Stimulated activated CD8-positive, alpha-beta memory T cell treated with anti-CD3 and anti-CD28 coated beads, Interleukin-7, amount 100 ng/mL, for 1 hour (primary cell): ENCODE measurements at regions not wholly inside any gene's neighbourhood (a gene's known extent, or its start where the extent isn't known, plus 50 kb on each side); places are given as distances from the start of the nearest gene placed in this dataset.

Source experiments
- DNase-seq, 2 donors: peaks; one replicate each; pipeline ENCODE4 v3.0.0-alpha.2; 2020; ENCODE audit warnings: low read depth in 2 of 2

DNA sequence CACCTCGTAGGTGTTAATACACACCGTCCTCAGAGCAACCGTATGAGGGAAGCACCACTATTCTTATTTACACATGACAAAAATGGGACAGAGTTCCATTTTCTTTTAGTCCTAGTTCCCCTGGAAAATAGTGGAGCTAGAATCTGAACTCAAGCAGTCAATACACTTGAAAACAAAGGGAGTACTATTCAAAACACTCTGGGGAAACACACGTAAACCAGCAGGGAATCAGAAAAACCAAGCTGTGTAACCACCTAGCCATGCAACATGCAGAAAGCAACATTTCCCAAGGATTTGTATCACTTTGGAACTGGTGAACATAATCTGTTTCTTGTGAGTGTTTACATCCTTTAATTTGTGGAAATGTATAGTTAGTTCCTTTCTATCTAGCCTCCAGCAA, 208.2 kb downstream of the UBE2E3 start:
- DNase-seq, result no peak

DNA sequence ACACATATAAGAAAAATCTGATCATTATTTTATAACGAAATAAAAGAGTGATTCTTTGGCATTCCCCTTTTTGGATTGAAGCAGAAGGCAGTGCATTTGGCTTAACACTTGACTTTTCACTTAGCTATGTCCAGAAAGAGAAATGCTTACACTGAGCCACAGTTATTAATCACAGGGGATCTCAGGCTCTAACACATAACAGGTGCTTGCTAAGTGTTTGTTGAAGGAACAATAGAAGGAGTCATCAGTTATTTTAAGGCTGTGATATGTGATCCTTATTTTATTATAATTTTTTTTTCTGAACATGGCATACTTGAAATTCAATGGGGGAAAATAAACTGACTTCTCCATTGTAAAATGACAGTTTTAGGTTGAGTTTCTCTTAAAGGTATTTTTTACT, 209.5 kb downstream of the UBE2E3 start:
- no peak for DNase-seq

DNA sequence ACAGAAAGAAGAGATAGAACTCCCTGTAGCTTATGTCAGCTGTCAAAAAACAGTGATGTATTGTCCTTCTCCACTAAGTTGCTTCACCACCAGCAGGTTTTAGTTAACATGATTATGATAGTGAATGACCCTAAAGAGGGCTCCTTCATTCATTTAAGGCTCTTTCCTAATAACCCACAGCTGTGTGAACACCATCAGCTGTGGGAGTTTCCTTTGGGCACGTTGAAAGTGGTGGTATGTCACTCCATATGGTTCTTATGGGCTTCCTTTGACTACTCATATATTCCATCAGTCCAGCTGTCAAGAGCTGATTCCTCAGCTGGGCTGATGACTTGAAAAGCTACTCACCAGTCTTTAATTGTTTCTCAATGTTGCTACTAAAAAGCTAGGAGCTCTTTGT, 210.3 kb downstream of the UBE2E3 start:
- DNase-seq, result no peak

DNA sequence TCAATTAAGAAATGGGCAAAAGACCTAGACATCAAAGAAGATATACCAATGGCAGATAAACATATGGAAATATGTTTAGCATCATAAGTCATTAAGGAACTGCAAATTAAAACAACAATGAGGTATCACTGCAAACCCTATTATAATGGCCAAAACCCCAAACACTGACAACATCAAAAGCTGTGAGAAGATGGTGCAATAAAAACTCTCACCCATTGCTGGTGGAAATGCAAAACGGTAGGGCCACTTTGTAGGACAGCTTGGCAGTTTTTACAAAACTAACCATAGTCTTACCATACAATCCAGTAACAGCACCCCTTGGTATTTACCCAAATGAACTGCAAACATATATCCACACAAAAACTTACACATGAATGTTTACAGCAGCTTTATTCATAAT, 213.1 kb downstream of the UBE2E3 start:
- no peak for DNase-seq

DNA sequence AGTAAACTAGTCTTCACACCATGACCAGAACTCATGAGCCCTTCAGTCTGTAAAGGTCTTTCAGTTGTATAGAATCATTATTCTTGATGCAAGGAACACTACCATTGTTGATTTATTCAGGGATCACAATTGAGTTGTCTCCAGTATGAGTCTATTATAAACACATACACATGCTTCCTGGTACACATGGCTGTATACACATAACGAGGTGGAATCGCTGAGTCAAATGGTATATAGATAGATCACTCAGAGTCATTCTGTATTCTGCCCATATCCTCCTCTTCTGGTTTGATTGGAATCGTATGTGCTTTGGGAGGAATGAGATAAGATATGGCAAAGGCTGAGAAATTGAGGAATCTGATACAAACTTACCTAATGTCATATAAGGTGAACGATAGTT, 216.0 kb downstream of the UBE2E3 start:
- no peak for DNase-seq

DNA sequence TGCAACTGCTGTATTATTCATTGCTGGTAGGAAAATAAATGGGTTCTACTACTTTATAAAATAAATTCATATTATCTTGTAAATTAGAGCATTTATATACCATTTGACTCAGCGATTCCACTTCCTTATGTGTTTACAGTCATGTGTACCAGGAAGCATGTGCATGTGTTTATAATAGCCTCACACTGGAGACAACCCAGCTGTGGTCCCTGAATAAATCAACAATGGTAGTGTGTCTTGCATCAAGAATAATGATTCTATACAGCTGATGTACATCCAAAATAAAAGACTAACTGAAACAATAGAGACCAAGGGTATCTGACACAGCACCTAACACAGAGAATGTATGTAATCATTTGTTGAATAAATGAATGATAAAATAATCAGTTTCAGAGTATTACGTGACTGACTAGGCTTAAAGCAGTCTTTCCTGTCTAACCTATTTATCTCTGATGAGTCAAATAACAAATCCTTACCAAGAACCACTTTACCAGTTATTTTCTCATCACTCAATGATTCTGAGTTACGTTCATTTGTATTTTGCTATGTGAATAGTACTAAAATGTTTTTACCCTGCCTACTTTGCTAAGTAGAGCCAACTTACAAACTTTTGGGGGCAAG, 216.8 kb downstream of the UBE2E3 start:
- no peak for DNase-seq

DNA sequence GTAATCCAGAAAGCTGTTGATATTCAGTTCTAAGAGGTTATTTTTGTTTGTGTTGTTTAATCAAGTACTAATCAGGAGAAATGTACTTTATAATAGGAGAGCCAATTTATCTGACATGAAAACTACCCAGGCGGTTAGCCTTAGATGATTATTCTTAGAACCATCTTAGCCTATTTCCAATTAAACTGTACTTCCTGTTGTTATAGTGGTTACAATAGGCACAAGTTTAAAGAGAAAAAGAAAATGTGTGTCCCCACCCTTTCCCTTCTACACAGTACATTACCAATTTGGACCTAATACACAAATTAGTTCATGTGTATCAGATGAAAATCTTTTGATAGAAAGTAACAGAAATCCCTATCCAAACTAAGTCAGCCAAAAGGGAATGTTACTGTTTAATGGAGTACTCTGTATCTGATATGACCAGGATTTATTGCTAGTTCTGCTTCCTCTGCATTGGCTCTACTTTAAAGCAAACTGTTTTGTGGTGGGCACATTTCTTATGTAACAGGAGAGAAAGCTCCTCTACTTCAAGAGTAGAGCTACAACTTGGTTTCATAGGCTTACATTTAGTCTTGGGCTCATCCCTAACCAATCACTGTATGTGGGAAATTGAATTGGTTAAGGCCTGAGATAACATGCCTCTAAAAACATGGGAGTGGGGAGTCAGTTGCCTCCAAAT, 217.9 kb downstream of the UBE2E3 start:
- no peak for DNase-seq

DNA sequence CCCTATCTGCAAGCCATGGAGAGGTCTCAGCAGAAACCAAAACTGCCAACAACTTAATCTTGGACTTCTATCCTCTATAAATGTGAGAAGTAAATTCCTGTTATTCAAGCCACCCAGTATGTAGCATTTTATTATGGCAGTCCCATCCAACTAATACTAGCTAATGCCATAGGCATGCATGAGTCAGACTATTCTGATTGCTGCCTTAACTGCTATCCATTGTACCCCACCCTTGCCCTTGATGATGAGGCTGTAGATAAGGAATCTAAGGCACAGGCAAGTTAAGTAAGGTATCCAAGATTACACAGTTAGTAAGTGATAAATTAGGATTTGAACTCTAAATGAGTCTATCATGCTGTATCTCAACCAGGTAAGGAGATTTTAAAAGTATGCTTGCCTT, 223.0 kb downstream of the UBE2E3 start:
- no peak for DNase-seq

DNA sequence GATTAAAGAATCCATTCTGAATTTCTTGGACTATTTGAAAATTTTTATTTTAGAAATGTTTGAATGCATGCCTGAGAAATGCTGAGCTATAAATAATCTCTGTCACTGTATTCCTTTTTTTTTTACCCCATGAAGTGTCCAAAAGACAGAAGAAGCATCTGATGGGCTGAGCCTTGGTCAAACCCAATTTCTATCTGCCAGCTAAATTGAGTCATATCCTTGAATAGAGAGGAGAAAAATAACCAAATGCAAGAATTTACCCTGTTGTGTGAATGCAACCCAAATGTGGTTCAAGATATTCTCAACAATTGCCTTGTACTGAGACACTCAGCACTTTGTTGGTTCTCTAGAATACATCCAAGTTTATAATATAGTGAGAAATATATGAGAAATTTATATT, 223.5 kb downstream of the UBE2E3 start:
- DNase-seq, result no peak

DNA sequence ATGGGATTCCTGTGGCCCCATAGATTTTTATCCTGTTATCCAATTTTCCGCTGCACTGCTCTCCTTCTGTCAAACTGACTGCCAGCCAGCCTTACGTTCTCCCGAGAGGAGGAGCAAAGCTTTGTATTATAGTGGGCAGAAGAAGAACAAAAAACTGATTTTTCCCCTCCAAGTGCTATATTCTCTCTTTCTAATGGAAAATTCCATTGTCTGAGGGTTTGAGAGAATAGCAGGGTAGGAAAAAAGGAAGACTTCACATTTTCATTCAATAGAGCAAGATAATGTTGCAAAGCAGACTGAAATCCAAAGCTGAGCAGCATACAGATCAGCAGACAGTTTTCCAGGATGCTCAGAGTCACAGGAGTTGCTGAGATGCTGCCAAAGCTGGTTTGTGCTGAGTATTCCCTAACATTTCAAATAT, 238.0 kb downstream of the UBE2E3 start:
- DNase-seq, result no peak

DNA sequence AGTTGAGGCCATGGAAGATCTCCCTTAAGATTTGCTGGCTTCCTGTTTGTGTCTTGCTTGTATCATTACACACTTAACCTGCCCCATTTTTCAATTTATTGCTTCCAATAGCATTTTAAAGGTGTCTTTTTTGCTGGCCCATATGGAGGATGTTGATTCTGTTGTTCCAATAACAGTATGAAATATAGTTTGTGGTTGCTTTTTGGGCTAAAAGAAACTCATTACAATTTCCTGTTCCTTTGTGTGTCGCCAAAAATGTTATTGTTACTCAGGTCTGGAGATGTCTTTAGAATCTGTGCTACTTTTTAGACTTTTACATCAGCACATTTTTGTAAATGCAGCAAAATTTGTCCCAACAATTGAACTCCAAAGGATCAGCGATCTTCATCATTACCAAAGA, 234.0 kb upstream of the ITGA4 start:
- DNase-seq, result no peak

DNA sequence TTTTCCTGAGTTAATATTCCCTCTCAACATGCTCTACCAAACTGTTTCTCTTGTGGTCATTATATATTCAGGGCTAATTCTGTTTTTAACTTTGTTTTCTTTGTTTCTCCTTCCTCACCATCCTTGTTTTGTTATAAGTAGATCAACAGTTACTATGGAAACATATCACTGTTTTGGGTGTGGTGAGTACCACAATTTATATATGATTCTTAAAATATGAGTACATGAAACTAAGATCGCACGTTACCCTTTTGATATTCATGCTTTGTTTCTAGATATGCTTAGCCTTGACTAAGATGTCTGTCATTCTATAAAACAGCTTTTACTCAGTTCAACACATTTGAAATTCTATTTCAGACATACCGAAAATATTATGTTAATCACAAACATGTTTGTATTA, 232.3 kb upstream of the ITGA4 start:
- DNase-seq, result no peak

DNA sequence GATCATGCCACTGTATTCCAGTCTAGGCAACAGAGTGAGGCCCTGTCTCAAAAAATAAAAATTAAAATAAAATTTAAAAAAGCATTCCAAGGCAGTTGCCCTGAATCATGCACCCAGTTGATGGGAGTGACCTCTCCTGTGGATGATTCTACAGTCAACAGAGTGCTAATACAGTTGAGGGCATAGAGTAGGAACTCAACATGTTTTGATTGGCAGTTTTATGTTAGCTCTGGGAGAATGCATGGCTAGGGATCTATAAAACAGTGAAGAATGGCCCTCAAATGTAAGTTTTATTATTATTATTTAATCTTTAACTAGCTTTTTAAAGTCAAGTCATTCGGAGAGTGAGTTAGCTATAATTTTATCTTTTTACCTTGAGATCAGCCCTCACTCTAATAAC, 228.5 kb upstream of the ITGA4 start:
- DNase-seq, result no peak

DNA sequence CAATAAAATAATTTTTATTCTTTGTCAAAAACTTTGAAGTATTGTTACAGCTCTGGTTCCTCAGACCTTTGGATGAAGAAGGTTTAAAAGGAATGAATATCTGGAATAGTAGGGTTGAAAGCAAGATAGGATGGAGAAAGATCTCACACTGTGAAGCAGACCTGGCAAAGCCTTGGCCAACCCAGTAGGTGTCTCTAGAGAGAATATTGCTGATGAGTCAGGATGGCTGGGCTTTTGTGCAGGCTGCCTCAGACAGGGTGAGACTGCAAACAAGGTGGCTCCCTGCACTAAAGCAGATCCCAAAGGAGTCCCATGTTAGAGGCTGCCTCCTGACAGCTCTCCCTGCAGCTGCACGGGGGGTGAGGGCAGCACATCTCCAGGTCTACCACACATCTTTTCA, 226.0 kb upstream of the ITGA4 start:
- DNase-seq, result no peak

DNA sequence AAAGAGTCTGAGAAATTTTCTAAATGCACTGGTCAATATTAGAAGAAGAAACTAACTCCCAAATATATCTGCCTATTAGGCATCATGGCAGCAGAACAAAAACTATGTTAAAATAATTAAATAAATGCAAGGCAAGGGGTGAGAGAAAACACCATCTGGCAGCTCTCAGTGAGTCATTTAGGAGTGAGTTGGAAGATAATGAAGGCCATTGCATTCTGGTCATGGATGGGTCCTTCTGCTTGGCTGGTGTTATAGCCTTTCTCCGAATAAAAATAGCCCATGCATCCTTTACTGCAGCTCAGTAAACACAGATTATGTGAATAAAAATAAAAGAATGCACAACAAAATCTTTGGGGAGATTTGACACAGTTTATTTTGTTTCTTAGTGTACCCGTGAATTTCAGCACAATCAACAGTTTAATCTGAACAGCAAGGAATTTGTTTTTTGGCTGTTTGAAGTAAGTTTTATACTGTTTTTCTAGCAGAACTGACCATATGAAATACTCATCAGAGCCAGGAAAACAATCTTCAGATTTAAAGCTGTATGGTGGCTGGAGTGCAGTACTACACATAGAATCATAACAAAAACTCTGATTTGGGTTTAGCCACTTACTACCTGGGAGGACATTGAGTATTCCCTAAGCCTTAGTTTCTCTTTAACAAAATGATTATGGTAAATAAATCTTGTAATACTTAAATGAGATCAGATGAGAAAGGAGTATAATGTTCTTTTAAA, 225.1 kb upstream of the ITGA4 start:
- DNase-seq, result no peak

DNA sequence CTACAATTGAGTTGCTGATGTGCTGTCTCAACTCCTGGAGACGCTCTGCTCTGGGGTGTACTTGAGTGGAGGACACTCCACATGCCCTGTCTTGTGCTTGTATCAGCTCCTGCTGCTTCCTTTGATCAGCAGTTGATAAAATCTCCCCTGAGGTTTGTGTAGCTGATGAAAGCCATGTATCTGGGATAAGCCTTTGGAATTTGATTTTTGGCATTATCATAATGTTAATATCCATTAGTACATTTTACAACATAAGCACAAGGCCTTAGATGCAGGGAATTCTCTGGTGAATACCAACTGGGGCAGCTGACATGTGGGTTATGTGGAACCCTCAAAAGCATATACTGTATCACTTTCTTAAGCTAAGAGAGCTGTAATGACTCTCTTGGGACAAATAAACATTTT, 222.7 kb upstream of the ITGA4 start:
- DNase-seq, result no peak

DNA sequence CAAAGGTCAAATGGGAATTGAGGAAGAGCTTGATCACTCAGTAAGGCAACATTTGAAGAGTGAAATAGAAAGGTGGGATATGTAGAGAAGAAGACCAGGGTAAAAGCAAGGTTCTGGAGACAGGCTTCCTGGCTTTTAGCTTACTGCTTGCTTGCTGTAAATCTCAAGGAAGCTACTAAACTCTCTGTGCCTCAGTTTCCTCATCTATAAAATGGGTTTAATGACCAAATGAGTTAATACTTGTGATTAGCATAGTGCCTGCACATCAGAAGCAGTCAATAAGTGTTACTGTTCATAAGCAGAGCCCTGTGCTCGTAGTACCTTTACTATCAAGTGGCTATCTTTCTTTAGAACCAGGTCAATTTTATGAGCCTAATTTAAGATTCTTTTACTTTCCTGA, 222.2 kb upstream of the ITGA4 start:
- DNase-seq, result no peak

DNA sequence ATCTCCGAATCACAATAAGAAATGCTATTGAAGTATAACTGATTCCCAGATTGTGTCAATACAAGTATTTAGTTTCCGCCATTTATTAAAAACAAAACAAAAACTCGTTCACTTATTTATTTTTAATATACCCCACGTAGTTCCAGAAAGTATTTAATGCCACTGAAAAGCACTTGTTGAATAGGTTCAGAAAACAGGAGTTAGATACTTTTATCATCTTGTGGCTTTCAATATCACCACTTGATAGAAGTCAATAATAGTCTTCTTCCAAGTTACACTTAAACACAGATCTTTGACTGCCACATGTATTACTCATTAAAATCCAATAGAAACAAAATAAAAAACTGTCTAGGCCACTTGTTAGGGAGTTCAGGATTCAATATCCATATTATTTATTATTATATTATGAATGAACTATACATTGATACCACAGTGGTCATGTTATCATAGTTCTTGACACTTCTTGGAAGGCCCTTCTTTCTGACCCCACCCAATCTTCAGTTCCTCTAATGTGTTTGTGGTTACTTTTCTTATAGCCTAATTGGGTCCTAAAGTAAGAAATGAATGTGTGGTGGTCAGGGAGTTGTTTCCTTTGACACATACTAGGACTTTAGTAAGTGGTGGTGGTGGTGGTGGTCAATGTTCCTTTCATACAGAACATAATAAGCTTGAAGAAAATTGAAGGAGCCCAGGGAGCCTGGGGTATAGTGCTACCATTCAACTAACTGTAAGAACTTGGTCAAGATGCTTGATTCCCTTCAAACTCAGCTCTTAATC, 221.3 kb upstream of the ITGA4 start:
- DNase-seq, result no peak

DNA sequence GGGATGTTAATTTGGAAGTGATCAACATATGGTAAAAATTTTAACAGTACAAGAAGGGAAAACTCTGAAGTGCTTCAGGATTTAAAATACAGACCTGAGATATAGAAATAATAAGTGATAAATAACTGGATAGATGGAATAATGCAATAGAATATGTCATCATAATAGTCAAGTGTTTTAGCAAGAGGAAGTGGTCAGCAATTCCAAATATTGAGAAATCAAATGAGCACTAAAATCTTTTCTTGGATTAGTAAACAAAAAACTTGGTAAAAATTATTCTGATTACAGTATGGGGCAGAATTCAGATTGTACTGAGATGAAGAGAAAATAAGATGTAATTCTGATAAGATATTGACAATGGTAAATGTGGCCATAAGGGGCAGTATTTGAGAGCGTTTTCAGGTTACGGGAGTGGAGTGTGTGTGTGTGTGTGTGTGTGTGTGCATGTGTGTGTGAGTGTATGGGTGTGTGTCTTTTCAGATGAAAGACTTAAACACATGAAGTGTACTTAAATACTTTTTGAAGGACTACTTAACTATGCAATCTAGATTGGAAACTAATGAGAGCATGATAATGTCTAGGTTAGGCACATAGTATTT, 217.9 kb upstream of the ITGA4 start:
- DNase-seq, result no peak

DNA sequence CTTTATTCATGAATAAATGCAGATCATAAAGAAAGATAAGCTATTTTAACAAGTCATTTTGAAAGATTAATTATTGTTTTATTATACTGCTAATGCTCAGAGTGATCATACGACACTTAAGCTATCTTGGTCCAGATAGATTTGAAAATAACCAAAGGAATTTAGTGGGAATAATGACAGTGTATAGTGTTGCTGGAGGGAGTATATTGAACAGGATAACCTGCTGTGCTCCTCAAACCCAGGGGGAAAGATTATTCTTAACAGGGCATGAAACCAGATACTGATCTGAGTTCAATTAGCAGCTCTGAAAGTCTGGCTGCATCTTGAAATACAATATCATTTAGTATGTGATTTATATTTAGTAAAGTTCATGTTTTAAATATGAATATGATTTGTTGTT, 216.3 kb upstream of the ITGA4 start:
- no peak for DNase-seq

DNA sequence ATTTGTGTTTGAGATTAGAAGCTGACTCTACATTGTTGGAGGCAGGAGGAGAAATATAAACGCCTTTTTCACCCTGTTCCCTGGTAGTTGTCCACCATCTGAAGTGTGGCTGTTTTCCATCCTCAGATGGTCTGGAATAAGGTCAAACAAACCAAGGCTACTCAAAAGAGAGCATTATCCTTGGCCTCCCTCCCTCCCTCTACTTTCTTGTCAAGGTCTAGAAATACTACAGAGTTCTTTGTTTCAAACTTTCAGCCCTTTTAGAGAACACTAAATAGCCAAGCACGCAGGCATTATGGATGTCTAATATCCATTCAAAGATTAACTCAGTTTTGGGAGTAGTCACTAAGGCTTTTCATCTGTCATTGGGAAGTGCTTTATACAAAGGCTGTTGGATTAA, 215.8 kb upstream of the ITGA4 start:
- DNase-seq, result no peak

DNA sequence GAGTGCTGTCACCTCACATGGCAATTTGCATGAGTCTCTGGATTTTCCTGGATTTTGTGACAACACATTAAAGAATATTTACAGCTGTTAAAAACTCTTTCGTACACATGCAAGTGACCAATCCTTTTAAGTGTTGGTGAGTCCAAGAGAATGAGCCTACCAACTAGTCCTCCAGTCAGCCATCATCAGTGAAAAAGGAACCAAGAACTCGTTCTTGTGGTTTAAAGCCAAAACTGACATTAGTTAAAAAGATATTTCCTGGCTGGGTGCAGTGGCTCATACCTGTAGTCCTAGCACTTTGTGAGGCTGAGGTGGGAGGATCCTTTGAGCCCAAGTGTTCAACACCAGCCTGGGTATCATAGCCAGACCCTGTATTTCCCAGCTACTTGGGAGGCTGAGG, 215.4 kb upstream of the ITGA4 start:
- DNase-seq, result no peak
